ENCODE measurements at regions not wholly inside any gene's neighbourhood (a gene's known extent, or its start where the extent isn't known, plus 50 kb on each side); places are given as distances from the start of the nearest gene placed in this dataset.

DNA sequence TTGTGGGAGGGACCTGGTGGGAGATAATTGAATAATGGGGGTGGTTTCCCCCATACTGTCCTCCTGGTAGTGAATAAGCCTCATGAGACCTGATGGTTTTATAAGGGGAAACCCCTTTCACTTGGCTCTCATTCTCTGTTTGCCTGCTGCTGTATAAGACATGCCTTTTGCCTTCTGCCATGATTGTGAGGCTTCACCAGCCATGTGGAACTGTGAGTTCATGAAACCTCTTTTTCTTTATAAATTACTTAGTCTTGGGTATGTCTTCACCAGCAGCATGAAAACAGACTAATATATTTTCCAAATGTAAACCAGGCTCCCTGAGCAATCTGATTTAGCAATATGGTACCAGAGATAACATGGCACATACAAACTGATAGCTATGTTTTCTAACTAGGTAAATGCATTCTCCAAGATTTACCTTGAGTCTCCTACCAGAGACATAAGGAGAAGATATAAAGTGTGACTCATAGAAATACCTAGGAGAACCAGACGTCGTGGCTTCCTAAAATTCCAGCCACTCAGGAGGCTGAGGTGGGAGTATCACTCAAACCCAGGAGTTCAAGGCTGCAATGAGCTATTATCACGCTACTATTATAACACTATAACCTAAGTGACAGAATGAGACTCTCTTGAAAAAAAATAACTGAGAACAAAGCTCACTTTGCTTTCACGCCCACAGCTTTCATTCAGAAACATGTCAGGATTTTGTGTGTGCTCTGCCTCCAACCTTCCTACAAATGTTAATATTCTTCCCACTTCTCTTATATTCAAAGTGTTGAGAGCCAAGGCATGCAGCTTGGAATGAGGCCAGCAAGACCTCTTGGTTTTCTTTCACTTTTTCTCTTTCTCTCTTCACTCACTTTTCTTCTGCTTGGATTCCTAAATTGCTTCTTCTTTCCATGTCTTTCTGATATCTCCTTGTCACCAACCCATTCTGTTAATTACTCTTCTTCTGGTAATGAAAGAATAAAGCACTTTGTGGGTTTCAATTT is 263.9 kb upstream of the UBE2E3 start:
- H2AFZ ChIP-seq (replicated peaks; ENCODE audit: low read length, poor library complexity), result no peak overlapping the region
- no peak overlapping the region for H2AK5ac ChIP-seq (ENCODE audit: low read depth, low read length)
- DNase-seq (no peak), ATAC-seq (ENCODE audit: low read depth) (no peak)
- H4K5ac ChIP-seq (ENCODE audit: low read depth, low read length), result no peak overlapping the region
- no peak overlapping the region for H2BK120ac ChIP-seq (ENCODE audit: low read depth, low read length)
- no peak overlapping the region for H2AK9ac ChIP-seq (replicated peaks; ENCODE audit: low read depth, low read length, poor library complexity)
- no peak overlapping the region for H2BK20ac ChIP-seq (ENCODE audit: low read depth, low read length)
- H3K56ac ChIP-seq (ENCODE audit: extremely low read depth, insufficient read depth, low read length), result no peak overlapping the region; the same call in 1 of the 2 replicates
- no peak overlapping the region for H3K18ac ChIP-seq (ENCODE audit: low read depth, low read length)
- H3K4me2 ChIP-seq (ENCODE audit: low read depth, low read length), result no peak overlapping the region
- BruUV-seq (replicated peaks), result no TSS peak
- no peaks in the 10 kb centered on the region for H3K27me3 ChIP-seq (ENCODE audit: control insufficient read depth, insufficient read depth, low read length)
- H3K9me3 ChIP-seq (ENCODE audit: control insufficient read depth, insufficient read depth, low read length), result no peaks in the 10 kb centered on the region
- CTCF ChIA-PET, result interaction anchor here (0.6 to 0.7 kb wide), 2 partner anchors 12 to 264 kb away, joined by 3 read pairs; partner anchors contain the start of gene UBE2E3
- H3K36me3 ChIP-seq (ENCODE audit: control insufficient read depth, insufficient read depth, low read length), result no peaks in the 10 kb centered on the region
- no peaks in the 10 kb centered on the region for H4K20me1 ChIP-seq (ENCODE audit: insufficient read depth, low read length)
- no peak overlapping the region for H3K27ac ChIP-seq (ENCODE audit: insufficient read depth, low read length)
- dilution Hi-C loops (cut with HindIII; ENCODE audit: low sequenced_read_pairs, unreplicated experiment) (no loop called here), intact Hi-C loops (cut with micrococcal nuclease) (no loop called here), in situ Hi-C loops (cut with MboI; ENCODE audit: low sequenced_read_pairs) (no loop called here)
- TF ChIP-seq CTCF (conservative IDR thresholded peaks at IDR 0.05; ENCODE audit: low read depth, low read length) (no peak), MAZ (IDR thresholded peaks at IDR 0.05; ENCODE audit: borderline replicate concordance, low read depth, low read length) (no peak), POLR2A (IDR thresholded peaks at IDR 0.05; ENCODE audit: low read depth, low read length) (no peak), ELK1 (IDR thresholded peaks at IDR 0.05; ENCODE audit: borderline replicate concordance, low read depth, low read length) (no peak), RFX5 (IDR thresholded peaks at IDR 0.05; ENCODE audit: low read depth, low read length) (no peak), RAD21 (IDR thresholded peaks at IDR 0.05; ENCODE audit: low read length) (no peak), RCOR1 (IDR thresholded peaks at IDR 0.05; ENCODE audit: insufficient replicate concordance, low read length) (no peak), CHD1 (IDR thresholded peaks at IDR 0.05; ENCODE audit: low read depth, low read length) (no peak), BHLHE40 (IDR thresholded peaks at IDR 0.05; ENCODE audit: low read depth, low read length) (no peak), MAFK (IDR thresholded peaks at IDR 0.05; ENCODE audit: low read depth, low read length) (no peak)
- TF ChIP-seq, protein P1, sequence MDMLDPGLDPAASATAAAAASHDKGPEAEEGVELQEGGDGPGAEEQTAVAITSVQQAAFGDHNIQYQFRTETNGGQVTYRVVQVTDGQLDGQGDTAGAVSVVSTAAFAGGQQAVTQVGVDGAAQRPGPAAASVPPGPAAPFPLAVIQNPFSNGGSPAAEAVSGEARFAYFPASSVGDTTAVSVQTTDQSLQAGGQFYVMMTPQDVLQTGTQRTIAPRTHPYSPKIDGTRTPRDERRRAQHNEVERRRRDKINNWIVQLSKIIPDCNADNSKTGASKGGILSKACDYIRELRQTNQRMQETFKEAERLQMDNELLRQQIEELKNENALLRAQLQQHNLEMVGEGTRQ (IDR thresholded peaks at IDR 0.05; ENCODE audit: low read depth, low read length), result no peak
- H3K9ac ChIP-seq (ENCODE audit: low read depth, low read length), result no peak overlapping the region
- no peak overlapping the region for H3K4me3 ChIP-seq (ENCODE audit: insufficient read depth, low read depth, low read length)
- no peaks in the 10 kb centered on the region for H3K79me1 ChIP-seq (ENCODE audit: low read depth in 1 of 2, low read length in 2 of 2)
- H3K23ac ChIP-seq (ENCODE audit: low read depth, low read length), result no peak overlapping the region
- no peaks in the 10 kb centered on the region for H3K4me1 ChIP-seq (ENCODE audit: control insufficient read depth, insufficient read depth, low read length)
- POLR2A ChIA-PET (ENCODE audit: unreplicated experiment), result interaction anchor here (0.6 kb wide), 1 partner anchor 265 kb away, joined by 6 read pairs; no protein-coding TSS in a partner anchor
- no peak overlapping the region for H3K4ac ChIP-seq (ENCODE audit: low read depth, low read length)
- no peaks in the 10 kb centered on the region for H3K9me1 ChIP-seq (ENCODE audit: insufficient read depth, low read length)
- H3K14ac ChIP-seq (replicated peaks; ENCODE audit: low read depth, low read length), result no peak overlapping the region
- H4K8ac ChIP-seq (ENCODE audit: low read depth in 2 of 2, low read length in 2 of 2), result no peak overlapping the region
- H2BK5ac ChIP-seq (ENCODE audit: low read depth, low read length, poor library complexity, severe bottlenecking), result no peak overlapping the region
- WGBS, 2 experiments (ENCODE audit: extremely low coverage in 2 of 2, insufficient read length in 1 of 2), result 100% methylated on average over 1 of the region's 4 CpGs; no CpG with 5 or more reads in 1 of the 2 experiments
- H4K91ac ChIP-seq (ENCODE audit: insufficient read depth, low read depth, low read length), result no peak overlapping the region
- no peak overlapping the region for H2BK15ac ChIP-seq (ENCODE audit: low read depth, low read length)
